DMS79 treated with DMSO at 0.1 percent for 48 hours (cell line): ENCODE measurements at regions not wholly inside any gene's neighbourhood (a gene's known extent, or its start where the extent isn't known, plus 50 kb on each side); places are given as distances from the start of the nearest gene placed in this dataset.
A peak's percentile ranks its signal among the peaks of the same experiment; 100 is the strongest.

Experiments
- DNase-seq: peaks from one replicate; lab custom pipeline; 2025; lab: John Stamatoyannopoulos, UW

DNA sequence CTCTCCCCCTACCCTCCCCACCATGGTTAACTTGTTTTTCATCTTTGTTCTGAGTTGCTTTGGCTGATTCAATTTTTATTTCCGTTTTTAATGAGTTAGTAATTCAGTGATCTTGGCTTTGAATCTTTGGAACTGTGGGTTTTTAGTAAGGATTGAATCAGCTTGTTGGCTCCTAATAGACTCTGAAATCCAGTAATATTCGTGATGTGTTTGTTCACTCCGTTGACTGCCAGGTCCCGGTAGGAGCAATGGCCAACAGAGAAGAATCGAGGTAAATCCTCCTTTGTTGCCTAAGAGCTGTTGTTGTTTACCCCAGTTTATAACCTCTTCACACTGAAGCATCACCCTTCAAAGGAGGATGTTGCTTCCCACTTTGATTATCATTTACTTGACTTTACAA, 92.7 kb downstream of the PCSK1 start:
- no peak for DNase-seq

DNA sequence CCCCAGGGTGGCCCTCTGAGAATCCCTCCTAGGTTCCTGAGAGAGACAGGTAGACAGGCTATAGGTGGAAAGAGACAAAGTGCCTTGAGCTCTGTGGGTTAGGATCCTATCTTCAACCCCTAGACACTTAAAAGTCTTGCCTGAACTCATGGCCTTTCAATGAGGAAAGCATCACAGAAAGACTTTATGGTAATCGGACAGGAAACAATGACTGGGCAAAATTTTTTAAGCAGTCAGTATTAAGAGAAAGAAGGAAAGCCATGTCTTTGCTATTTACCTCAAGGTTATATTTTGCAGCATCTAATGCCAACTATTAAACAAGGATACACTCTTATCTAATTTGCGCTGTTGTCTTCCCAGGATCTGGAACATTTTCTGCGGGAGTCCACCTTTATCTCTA, 93.2 kb downstream of the PCSK1 start:
- DNase-seq = no peak

DNA sequence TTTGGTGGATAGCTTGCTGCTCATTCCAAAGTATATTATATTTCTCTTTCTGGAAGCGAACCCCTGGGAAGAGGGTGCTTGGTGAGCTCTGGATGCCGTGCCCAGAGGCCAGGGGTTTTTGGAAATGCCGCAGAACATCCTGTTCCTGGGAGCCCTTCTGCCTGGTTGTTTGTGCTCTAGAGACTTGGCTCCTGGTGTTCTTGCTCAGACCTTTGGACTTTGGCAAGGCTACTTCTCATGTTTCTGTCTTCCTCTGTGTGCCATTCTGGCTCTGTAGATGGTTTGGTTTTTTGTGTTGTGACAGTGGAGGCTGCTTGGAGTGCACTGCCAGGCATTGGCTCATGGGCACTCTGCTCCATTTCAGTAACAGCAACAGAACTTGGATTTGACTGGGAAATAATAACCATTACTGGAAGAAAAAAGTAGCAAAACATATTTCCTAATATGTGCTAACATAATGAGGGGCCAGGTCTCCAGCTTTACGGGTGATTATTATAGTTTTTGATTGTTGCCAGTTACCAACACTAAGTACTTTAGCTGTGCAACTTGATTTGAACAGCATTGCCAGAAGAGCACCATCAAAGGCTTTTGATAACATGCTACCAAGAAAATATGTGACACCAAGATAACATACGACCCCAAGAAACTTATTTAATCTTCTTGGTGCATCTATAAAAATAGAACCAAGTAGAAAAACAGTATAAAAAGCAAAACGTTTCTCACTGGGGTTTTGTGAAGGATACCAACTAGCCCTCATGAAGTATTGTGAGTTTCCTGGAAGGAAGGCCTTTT, 94.2 kb downstream of the PCSK1 start:
- DNase-seq = no peak

DNA sequence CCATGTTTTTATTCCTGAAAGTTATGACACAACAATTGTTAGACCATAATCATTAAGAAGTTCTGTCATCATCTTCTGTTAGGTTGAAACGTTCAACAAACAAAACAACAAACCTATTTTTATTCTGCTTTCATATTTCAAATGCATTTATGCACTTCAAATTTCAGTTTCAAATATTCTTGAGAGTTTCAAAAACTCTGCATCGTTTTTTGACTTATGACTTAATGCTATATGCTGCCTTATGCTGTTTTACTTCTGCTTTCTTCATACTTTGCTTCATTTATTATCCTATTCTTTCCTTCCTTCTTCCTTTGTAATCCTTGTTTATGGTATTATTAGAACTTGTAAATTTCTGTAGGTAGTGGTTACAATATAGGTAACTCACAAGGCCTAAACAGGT, 95.0 kb downstream of the PCSK1 start:
- no peak for DNase-seq

DNA sequence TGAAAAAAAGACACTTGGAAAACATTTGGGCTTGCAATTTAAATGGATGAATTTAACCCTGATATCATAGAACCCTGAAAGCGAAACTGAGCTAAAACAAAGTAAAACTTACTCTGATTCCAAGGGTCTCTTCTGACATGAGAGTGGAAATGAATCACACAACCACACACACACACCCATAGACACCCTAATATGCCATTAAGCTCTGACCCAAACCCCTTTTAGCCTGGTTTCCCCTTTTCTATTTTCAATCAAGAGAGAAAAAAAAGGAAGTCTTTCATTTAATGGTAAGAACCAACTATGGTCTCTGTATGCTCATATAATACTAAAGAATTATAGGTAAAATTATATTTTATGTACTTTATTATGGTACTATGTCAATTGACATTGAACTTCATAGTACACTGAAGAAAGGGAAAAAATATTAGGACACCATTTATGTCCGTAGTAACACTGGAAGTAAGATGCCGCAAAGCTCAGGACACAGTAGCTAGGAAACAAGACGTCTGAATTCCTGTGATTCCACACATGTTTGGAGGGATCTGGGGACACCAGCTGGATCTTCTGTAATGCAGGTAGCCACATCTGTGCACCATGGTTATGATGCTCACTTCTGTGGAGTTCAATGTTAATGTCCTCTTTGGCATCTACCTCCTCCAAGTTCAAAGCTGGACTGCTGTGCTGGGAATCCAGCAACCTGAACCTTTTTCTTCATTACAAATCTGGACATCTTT, 95.8 kb downstream of the PCSK1 start:
- DNase-seq = no peak

DNA sequence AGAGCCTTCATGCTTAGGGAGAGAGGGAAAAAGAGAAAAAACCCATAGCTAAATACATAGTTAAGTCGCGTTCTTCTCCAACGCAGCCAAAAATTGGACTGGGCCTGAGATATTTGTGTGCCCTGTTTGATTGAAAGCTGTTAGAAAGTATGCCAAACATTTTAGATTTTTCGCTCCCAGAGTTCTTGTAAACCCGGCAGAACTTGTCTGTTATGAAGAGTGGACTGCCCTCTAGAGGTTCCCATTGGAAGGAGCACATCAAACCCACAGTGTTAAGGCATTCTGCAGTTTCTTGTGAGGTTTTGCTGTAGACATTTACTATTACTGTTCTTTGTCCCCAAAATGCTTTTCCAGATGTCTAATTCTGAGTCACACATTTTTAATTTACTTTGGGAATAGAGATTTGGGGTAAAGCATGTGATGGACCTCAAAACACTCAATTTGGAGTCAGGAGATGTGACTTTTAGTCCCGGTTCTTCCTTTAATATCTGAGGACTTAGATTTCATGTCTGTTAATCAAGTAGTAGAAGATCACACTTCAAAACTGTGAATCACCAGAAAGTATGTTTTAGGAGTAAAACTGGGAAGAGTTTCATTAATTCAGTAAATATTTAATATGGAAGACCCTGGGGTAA, 96.6 kb downstream of the PCSK1 start:
- DNase-seq = peak; percentile 25

DNA sequence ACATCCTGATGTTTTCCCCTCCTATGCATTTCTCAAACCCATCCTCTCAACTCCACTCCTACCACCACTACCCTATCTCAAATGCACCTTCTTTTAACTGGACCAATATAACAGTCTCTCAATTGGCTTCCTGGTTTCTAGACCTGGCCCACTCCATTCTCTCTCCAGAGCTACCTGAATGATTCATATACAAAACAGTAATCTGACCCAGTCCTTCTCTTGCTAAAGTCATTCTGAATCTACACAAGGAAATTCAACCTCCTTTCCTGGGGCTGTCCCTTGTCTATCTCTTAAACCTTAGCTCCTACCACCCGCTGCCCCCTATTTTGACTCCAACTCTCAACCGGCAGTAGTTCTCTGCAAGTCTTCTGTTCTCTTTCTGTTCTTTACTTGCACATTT, 97.2 kb downstream of the PCSK1 start:
- no peak for DNase-seq

DNA sequence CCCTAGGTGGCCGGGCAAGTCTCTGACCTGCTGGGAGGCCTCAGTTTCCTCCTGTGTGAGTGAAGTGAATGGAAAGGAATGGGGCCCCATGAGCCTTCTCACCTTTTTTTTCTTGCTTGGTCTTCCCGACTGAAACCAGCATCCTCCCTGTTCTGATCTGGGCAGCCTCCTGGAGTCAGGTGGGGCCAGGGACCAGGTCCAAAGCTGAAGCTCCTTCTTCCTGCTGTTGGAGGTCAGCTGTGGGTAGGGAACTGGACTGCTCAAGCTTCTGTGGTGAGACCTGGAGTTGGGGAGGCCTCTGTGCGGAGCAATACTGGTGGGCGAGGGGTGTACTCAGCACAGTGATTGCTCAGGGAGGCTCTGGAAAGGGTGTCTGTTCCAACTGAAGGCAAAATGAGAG, 99.7 kb downstream of the PCSK1 start:
- DNase-seq = no peak

DNA sequence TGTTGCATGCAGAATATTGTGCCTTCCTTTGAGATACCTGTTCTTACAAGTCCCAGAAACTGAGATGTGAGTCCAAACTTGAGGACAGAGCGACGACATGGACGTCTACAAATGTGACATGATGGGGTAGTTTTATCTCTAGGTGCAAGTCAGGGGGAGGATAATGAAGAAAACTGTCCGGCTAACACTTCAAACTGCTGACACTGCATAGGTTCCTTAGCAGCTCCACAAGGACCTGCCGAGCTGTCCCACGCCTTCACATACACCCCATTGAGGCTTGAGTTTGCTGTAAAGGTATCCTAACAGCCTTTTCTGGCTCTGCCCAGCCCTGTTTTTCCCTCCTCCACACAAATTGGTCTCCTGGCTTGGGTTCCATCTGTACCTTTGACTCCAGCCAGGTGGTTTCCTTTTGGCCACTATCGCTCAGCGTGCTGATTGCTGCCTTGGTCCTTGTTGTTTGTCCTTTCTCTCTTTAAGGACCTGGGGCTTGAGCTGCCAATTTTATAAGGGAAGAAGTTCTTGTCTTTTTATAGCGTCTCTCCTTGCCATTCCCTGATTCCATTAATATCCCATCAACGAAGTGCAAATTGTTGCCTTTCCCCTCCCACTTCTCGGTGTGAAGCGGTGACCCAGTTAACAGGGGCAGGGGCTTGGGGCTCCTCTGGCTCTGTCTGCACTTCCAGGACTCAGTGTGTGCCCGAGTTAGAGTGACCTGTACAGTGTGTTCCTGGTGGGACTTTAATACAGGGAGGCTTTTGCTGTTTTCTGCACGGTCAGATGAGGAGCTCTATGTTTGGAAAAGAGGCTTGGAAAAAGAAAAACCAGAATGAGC, 100.3 kb downstream of the PCSK1 start:
- no peak for DNase-seq

DNA sequence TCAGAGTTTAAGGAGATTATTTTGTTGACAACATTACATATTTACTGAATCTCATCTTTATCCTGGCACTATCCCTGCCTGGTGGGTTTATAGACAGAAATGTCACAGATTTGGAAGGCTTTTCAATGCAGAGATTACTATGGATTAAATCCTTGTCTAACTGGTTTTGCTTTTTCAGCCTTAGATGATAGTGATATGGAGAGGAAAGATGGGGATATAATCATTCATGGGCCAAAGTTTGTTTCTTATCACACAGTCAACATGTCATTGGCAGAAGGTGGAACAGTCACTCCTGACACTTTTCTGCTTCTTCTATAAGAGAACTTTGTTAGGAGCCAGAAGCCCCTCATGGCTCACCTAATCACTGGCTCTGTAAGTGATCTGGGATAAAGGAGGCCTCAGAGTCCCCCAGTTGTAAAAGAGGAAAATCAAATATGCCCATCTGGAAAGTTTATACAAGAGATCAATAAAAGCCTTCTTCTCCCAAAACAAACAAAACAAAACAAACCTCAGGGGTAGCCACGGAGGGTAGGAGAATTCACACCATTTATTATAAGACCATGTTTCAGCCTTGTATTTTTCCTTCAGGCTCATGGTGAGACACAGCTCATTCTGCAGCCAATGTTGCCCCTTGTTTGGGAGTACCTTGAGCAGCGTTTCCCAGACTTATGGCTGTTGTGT, 101.2 kb downstream of the PCSK1 start:
- DNase-seq = no peak

DNA sequence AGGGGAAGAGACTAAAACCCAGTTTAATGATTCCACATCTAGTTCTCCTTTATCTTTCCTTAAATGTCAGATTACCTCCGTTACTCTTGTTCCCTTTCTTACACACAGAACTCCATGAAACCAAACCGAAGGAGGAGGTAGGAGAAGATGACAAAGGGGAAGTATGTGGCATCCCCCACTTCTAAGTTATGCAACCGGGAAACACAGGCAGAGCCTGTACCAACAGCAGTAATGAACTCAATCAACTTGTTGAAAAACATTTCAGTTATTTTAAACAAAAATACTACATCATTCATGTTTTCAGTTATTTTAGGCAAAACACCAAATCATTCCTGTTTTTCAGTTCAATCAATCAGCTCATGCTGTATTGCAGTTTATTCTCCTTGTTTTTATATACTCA, 101.8 kb downstream of the PCSK1 start:
- DNase-seq = no peak

DNA sequence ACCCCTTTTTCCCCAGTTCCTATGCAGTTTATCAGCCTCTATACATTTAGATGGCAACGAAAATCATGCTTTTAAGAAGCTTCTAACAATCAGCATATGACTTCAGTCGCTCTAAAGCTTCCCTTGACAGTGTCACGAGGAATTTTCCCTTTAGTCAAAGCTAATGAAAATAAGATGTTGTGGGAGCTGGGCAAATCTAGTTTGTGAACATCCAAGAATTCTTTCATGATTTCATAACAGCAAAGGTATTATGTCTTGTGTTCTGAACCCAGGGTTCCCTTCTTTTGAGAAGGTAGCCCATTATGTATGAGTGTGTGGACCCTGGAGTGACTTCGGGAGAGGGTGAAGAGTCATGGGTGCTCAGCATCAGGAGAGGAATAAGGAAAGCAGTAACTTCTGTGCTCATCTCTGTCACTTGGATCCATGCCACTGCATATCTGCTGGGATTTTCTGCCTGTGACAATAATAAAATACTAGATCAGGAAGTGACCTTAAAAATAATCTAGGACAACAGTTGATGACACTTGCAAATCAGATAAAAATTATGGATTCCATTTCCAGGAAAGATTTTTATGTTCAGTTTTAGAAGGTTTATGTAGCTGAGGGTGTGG, 102.4 kb downstream of the PCSK1 start:
- DNase-seq = no peak

DNA sequence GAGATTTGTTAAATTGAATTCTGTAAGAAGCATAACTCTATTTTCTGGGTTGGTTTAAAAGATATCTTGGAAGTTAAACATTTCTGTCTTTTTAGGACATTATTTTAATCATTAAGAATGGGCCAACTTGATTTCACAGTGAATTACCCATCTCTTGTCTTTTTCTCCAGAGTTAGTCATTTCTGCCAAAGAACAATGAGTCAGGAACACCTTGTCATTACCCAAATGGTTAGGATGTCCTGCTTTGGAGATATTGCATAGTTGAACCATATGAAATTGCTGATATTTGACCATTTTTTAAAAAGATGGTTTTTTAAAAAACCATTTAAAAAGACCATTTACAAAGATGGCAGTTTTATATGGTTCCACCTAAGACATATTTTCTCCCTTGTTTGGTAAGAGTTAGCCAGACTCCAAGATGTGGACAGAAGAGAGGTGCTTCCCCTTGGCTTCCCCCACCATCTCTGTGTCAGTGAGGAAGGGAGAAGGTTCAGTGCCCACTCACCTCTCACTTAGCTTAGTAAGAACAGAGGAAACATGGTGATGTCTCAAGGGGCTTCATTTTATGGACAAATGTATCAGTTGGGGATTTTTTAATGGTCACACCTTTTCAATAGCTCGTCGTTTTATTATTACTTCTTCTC, 103.0 kb downstream of the PCSK1 start:
- DNase-seq = no peak

DNA sequence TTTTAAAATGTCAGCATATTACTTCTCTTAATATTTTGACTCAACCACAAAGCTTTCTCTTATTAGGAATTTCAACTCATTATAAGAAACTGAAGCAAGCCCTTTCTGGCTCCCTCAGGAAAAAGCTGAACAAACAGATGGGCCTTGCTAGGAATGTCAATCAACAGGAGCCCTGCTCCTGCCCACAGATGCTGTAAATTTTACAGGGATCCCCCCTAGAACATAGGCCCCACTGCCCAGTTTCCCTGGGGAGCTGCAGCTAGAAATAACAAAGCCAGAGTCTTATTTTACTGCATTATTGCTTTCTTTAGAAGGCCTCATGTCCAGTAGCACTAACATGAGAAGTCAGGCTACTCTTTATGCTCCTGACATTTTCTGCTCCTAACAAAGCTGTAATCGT, 103.8 kb downstream of the PCSK1 start:
- no peak for DNase-seq

DNA sequence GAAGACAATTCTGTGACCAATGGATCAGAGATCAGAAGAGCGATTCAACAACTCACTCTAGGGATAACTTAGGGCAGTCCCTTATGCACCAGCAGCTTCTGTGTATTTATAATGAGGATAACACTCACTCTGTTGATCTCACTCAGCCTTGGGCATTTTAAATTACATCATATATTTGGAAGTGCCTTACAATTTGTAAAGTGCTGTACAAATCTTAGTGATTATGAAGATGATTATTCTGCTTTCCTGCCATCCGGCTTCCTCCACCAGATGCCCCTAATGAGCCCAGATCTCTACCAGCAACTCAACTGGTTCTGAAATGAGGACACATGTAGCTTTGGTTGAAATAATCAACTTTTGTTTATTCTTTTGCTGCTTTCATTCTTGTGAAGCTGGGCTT, 105.3 kb downstream of the PCSK1 start:
- DNase-seq = no peak

DNA sequence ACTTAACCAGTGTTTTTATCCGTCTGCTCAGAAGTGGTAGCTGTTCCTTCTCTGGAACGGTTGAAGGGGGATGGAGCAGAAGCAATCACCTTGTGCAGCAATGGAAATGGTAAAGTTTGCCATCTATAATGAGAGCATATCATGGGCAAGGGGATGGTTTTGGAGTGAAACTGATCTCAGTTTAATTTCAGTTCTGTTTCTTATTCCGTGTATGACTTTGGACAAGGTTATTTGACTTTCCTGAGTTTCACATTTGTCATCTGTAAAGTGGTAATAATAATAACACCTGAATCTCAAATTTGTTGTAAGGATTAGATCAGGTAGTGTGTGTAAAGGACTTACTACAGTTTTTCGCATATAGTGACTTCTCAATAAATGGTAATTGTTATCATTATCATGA, 106.1 kb downstream of the PCSK1 start:
- no peak for DNase-seq

DNA sequence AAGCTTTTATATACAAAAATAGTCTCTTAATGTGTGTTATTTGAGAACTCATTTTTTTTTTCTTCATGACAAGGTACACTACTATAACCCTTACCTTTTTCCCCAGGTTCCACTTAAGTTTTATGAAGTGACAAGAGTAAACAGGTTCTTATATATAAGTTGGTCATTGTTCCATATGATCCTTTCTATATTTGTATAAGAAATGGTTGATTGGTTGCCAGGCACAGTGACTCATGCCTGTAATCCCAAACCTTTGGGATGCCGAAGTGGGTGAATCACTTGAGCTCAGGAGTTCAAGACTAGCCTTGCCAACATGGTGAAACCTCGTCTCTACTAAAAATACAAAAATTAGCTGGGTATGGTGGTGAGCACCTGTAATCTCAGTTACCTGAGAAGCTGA, 108.3 kb downstream of the PCSK1 start:
- DNase-seq = peak; percentile 5

DNA sequence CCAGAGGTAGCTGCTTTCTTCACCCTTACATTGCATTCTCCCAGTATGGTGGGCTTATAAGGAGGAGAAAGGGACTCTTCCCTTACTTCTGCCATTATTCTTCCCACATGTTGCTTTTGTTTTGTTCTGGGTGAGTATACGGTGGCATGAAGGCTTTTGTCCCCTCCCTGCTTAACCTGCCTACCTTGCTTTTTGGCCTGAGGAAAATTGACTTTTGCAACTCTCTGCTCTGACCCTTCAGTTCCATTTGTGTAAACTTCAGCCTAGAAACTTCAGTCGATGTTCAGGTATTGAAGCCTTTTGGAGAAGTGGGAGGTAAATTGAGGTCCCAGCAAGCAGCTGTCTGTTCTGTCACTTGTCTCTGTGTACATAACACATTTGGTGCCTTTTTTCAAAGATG, 110.2 kb downstream of the PCSK1 start:
- no peak for DNase-seq

DNA sequence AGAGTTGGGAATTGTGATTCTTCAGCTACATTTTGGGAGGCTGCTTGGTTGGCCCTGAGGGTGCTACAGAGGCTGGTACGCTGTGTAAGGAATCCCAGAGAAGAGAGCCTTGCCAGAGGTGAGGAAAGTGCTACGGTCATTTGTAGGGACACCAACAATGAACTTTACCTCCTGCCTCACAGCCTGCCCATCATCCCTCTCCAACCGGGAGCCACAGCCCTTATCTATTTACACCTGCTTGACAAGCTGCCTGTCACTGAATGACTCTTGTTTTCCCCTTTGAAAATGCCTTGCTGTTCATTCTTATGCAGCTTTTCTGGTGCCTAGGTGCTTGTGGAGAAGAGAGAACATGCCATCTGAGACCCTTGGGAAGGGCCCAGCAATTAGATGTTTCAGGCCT, 110.8 kb downstream of the PCSK1 start:
- no peak for DNase-seq

DNA sequence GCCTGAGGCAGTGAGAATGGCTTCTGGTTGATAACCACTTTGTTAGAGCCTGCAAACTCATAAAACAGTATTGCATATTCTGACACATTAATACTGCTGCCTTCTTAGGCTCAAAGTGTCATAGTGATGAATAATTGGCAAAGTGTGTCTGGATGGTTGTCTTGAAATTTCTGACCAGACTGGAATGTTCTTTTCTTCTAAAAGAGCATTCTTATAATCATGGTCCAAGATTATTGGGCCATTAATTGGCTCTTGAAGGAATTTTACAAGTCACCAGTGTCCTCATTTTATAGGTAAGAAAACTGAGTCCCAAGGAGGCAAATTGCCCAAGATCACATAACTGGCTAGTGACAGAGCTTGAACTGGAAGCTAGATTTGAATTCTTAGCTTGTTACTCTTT, 111.7 kb downstream of the PCSK1 start:
- no peak for DNase-seq

DNA sequence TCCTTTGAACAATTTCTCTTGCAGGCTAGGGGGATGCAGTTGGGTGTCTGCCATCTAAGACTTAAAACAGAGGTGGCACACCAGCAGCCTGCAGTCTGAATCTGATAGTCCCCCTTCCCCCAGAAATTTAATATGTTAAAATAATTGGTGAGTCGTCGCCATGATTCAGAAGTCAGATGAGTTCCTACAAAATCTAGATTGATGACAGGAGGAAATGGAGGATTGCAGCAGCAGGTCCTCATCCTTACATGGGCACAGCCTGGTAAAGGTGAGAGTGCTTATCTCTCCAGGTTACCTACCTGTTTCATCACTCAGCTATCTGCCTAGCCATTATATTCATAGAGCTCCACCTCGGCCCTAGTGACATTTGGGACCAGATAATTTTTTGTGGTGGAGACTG, 112.3 kb downstream of the PCSK1 start:
- no peak for DNase-seq
